Psoas muscle (tissue), 7 donors: ENCODE measurements at regions not wholly inside any gene's neighbourhood (a gene's known extent, or its start where the extent isn't known, plus 50 kb on each side); places are given as distances from the start of the nearest gene placed in this dataset.
"Not testable (repeated sequence)": the region's sequence is repeated elsewhere in the genome, so short reads cannot be mapped to it uniquely, and the experiment has no call there.

Source experiments
- ATAC-seq, 4 donors: fragments of 200-7000 bp; cut with Tn5 transposase; one replicate each; pipeline ENCODE4 v1.9.1; 2020; ENCODE audit warnings: moderate library complexity in 3 of 4, mild to moderate bottlenecking in 2 of 4
- DNase-seq, 2 donors: peaks; one replicate each; pipeline ENCODE4 v3.0.0-alpha.2; 2020
- H3K27ac ChIP-seq: fragments of 200-600 bp; one replicate; pipeline ENCODE4 v1.8.0; 2022
- H3K27me3 ChIP-seq, 3 donors: fragments of 200-600 bp in 1 of 3; one replicate each; pipeline versions ENCODE4 v1.6.1 to v1.8.0; 2013 to 2022; ENCODE audit warnings: low read length in 2 of 3, mild to moderate bottlenecking in 2 of 3, moderate library complexity in 1 of 3; ENCODE audit not compliant: insufficient read depth in 3 of 3
- H3K36me3 ChIP-seq, 2 donors: fragments of 200-600 bp in 1 of 2; one replicate each; pipeline versions ENCODE4 v1.6.1 to v1.8.0; 2013 to 2022; ENCODE audit warnings: low read depth in 1 of 2, mild to moderate bottlenecking in 1 of 2, moderate library complexity in 1 of 2; ENCODE audit not compliant: insufficient read depth in 1 of 2
- H3K4me1 ChIP-seq: fragments of 200-600 bp; one replicate; pipeline ENCODE4 v1.8.0; 2022
- H3K4me3 ChIP-seq: fragments of 200-600 bp; one replicate; pipeline ENCODE4 v1.8.0; 2022; ENCODE audit warnings: mild to moderate bottlenecking
- H3K9me3 ChIP-seq: fragments of 200-600 bp; one replicate; pipeline ENCODE4 v1.8.0; 2022
- WGBS, 3 donors: extraction: QIAGEN DNeasy Blood & Tissue Kit; methylation state at CpG; one replicate each; pipeline versions ENCODE4 v1.1.6 to v1.1.7; 2013; 5-methylcytosine and 5-hydroxymethylcytosine counted together
- intact Hi-C, 2 donors: fragments of 100-400 bp; cut with DNase I; formaldehyde crosslinking; loops; one replicate each; pipeline versions ENCODE4 v1.11.0 to v1.14.2; 2022
- donor health status: healthy with polysubstance abuse.
- donor health status: DM: no; HTN: no; CAD: no; lungs with moderate emphysema.
- donor health status: Bipolar disorder and iron deficiency.
- donor health status: healthy.
- donor health status: DM: yes; HTN: yes; CAD: no.
- donor health status: DM: no; HTN: no; CAD: no.
- donor health status: DM: yes; HTN: yes; CAD: no.

- ATAC-seq, H3K27ac ChIP-seq, DNase-seq, H3K4me3 ChIP-seq, H3K9me3 ChIP-seq, H3K4me1 ChIP-seq, H3K36me3 ChIP-seq, H3K27me3 ChIP-seq, intact Hi-C loops: not testable (repeated sequence)
- WGBS, 3 donors: 89 to 96% (median 93%) methylated on average over 6 of the region's 6 CpGs
Observed at GRCh38 chr1:144538736-144539135, 54.0 kb upstream of the PPIAL4F start.

- H3K9me3 ChIP-seq, DNase-seq, H3K4me3 ChIP-seq, ATAC-seq, H3K27ac ChIP-seq, H3K4me1 ChIP-seq, H3K36me3 ChIP-seq, intact Hi-C loops, H3K27me3 ChIP-seq: not testable (repeated sequence)
- 77 to 89% (median 83%) methylated on average over 25 to 33 of the region's 37 CpGs for WGBS, 3 donors
Observed at GRCh38 chr1:144539191-144539960, 53.3 kb upstream of the PPIAL4F start.
